ENCODE measurements at regions not wholly inside any gene's neighbourhood (a gene's known extent, or its start where the extent isn't known, plus 50 kb on each side); places are given as distances from the start of the nearest gene placed in this dataset.
A peak's percentile ranks its signal among the peaks of the same experiment; 100 is the strongest.

GRCh38 chr4:136829280-136829679 is 703.0 kb downstream of the PCDH18 start:
- DNase-seq = peak; percentile 0

GRCh38 chr4:136823020-136823419 is 709.3 kb downstream of the PCDH18 start:
- DNase-seq = no peak

GRCh38 chr4:136818811-136819330 is 713.4 kb downstream of the PCDH18 start:
- no peak for DNase-seq

- no peak for DNase-seq
Measured at GRCh38 chr4:136812100-136812880, 720.0 kb downstream of the PCDH18 start.

- no peak for DNase-seq
Measured at GRCh38 chr4:136811496-136812077, 720.7 kb downstream of the PCDH18 start.

- no peak for DNase-seq
Measured at GRCh38 chr4:136810626-136811025, 721.7 kb downstream of the PCDH18 start.

- no peak for DNase-seq
Measured at GRCh38 chr4:136806844-136807243, 725.5 kb downstream of the PCDH18 start.

GRCh38 chr4:136805617-136806016 is 726.7 kb downstream of the PCDH18 start:
- DNase-seq = no peak

- DNase-seq = no peak
Measured at GRCh38 chr4:136803433-136803832, 728.9 kb downstream of the PCDH18 start.

- no peak for DNase-seq
Measured at GRCh38 chr4:136800248-136800647, 732.0 kb downstream of the PCDH18 start.

GRCh38 chr4:136796953-136797352 is 735.3 kb downstream of the PCDH18 start:
- no peak for DNase-seq

- DNase-seq = no peak
Measured at GRCh38 chr4:136793848-136794247, 738.4 kb downstream of the PCDH18 start.

GRCh38 chr4:136784326-136784725 is 748.0 kb downstream of the PCDH18 start:
- no peak for DNase-seq

- DNase-seq = no peak
Measured at GRCh38 chr4:136769717-136770116, 762.6 kb downstream of the PCDH18 start.

GRCh38 chr4:136768925-136769275 is 763.4 kb downstream of the PCDH18 start:
- no peak for DNase-seq

- no peak for DNase-seq
Measured at GRCh38 chr4:136768213-136768924, 763.9 kb downstream of the PCDH18 start.

GRCh38 chr4:136763919-136764318 is 768.4 kb downstream of the PCDH18 start:
- no peak for DNase-seq

- DNase-seq = no peak
Measured at GRCh38 chr4:136755531-136755916, 776.8 kb downstream of the PCDH18 start.

- DNase-seq = no peak
Measured at GRCh38 chr4:136754810-136755530, 777.3 kb downstream of the PCDH18 start.

- DNase-seq = no peak
Measured at GRCh38 chr4:136751556-136751955, 780.7 kb downstream of the PCDH18 start.

GRCh38 chr4:136750897-136751296 is 781.4 kb downstream of the PCDH18 start:
- DNase-seq = no peak

GRCh38 chr4:136749989-136750388 is 782.3 kb downstream of the PCDH18 start:
- DNase-seq = no peak

GRCh38 chr4:136748773-136749172 is 783.5 kb downstream of the PCDH18 start:
- DNase-seq = no peak

Measured in NCI-H524 treated with DMSO at 0.1 percent for 48 hours (cell line).